ENCODE measurements at regions not wholly inside any gene's neighbourhood (a gene's known extent, or its start where the extent isn't known, plus 50 kb on each side); places are given as distances from the start of the nearest gene placed in this dataset.

DNA sequence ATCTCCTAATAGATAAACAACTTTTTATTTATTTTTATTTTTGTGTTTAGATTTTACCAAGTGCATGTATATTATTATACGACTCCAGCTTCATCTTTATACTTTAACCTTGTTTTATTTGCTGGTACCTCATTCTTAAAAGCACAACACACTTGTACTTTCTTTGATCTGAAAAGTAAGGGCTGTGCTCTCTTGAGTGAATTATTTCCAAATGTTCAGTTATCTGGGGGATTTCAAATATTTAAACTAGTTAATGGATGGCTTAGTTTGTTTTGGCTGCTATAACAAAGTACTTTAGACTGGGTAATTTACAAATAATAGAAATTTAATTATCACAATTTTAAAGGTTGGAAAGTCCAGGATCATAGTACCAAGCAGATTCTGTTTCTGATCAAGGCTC lies 1148.2 kb upstream of the PCDH9 start:
- H3K27ac ChIP-seq: no peak overlapping the region
- H2AFZ ChIP-seq (ENCODE audit: low read depth): no peak overlapping the region

GRCh38 chr13:68375004-68375403 lies 1144.9 kb upstream of the PCDH9 start:
- TF ChIP-seq, protein P1, sequence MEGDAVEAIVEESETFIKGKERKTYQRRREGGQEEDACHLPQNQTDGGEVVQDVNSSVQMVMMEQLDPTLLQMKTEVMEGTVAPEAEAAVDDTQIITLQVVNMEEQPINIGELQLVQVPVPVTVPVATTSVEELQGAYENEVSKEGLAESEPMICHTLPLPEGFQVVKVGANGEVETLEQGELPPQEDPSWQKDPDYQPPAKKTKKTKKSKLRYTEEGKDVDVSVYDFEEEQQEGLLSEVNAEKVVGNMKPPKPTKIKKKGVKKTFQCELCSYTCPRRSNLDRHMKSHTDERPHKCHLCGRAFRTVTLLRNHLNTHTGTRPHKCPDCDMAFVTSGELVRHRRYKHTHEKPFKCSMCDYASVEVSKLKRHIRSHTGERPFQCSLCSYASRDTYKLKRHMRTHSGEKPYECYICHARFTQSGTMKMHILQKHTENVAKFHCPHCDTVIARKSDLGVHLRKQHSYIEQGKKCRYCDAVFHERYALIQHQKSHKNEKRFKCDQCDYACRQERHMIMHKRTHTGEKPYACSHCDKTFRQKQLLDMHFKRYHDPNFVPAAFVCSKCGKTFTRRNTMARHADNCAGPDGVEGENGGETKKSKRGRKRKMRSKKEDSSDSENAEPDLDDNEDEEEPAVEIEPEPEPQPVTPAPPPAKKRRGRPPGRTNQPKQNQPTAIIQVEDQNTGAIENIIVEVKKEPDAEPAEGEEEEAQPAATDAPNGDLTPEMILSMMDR (conservative IDR thresholded peaks at IDR 0.05; ENCODE audit: low read depth, low read length): no peak
- Histone ChIP-seq H4K20me1 (ENCODE audit: insufficient read depth) (no peaks in the 10 kb centered on the region), H2AFZ (ENCODE audit: low read depth) (no peak overlapping the region), H3K79me2 (ENCODE audit: insufficient read depth, low read depth) (no peaks in the 10 kb centered on the region), H3K4me1 (ENCODE audit: low read depth, poor library complexity, severe bottlenecking) (no peaks in the 10 kb centered on the region), H3K27ac (no peak overlapping the region), H3K4me3 (IDR thresholded peaks at IDR 0.05; ENCODE audit: insufficient read depth, low read depth, low read length) (no peak overlapping the region), H3K9ac (no peak overlapping the region), H3K36me3 (ENCODE audit: insufficient read depth) (no peaks in the 10 kb centered on the region), H3K27me3 (ENCODE audit: insufficient read depth, low read depth) (no peaks in the 10 kb centered on the region), H3K4me2 (no peak overlapping the region)

More for the DNA sequence above, 1148.2 kb upstream of the PCDH9 start:
- Histone ChIP-seq H3K4me2 (no peak overlapping the region), H3K79me2 (ENCODE audit: insufficient read depth, low read depth) (no peaks in the 10 kb centered on the region), H4K20me1 (ENCODE audit: insufficient read depth) (no peaks in the 10 kb centered on the region), H3K4me1 (ENCODE audit: low read depth, poor library complexity, severe bottlenecking) (no peaks in the 10 kb centered on the region), H3K27me3 (ENCODE audit: insufficient read depth, low read depth) (no peaks in the 10 kb centered on the region), H3K9ac (no peak overlapping the region), H3K36me3 (ENCODE audit: insufficient read depth) (no peaks in the 10 kb centered on the region), H3K4me3 (IDR thresholded peaks at IDR 0.05; ENCODE audit: insufficient read depth, low read depth, low read length) (no peak overlapping the region)
- TF ChIP-seq, protein P1 (conservative IDR thresholded peaks at IDR 0.05; ENCODE audit: low read depth, low read length): no peak

DNA sequence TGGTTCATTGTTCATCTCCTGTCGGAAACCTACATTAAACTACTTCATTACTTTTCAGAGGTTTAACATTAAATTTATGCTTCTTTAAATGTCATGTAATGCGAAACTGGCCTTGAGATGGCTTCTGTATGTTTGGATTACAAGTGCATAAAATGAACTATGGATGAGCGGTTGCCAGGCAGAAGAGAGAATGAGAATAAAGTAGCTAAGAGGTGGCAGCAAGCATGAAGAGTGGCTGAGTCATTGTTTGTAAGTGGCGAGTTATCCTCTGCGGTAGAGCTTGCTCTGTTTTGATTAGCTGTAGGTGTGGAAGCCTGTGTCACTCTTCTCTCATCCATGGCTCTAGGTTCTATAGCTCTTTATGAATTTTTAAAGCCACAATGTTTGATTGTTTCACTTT lies 1139.6 kb upstream of the PCDH9 start:
- Histone ChIP-seq H3K36me3 (ENCODE audit: insufficient read depth) (no peaks in the 10 kb centered on the region), H3K9ac (no peak overlapping the region), H3K27ac (no peak overlapping the region), H3K27me3 (ENCODE audit: insufficient read depth, low read depth) (no peaks in the 10 kb centered on the region), H3K79me2 (ENCODE audit: insufficient read depth, low read depth) (no peaks in the 10 kb centered on the region), H4K20me1 (ENCODE audit: insufficient read depth) (no peaks in the 10 kb centered on the region), H3K4me1 (ENCODE audit: low read depth, poor library complexity, severe bottlenecking) (no peaks in the 10 kb centered on the region), H3K4me3 (IDR thresholded peaks at IDR 0.05; ENCODE audit: insufficient read depth, low read depth, low read length) (no peak overlapping the region), H2AFZ (ENCODE audit: low read depth) (no peak overlapping the region), H3K4me2 (no peak overlapping the region)
- TF ChIP-seq, protein P1 (conservative IDR thresholded peaks at IDR 0.05; ENCODE audit: low read depth, low read length): no peak

DNA sequence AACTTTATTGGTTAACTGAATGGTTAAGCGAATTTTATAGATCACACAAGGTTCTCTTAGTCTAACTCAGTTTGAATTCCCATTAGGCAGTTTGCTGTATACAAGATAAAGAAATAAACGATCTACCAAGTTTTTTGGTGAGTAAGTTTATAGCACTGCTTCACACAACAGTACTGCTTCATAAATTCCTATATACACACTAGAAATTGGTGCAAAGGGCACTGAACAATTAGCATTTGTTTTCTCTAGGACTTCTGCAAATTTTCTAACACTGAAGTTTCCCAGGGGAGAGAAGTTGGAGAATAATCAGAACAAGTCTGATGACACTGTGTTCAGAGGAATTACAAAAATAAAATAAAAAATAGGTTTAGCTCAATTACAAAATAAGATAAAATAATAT lies 1138.8 kb upstream of the PCDH9 start:
- TF ChIP-seq, protein P1 (conservative IDR thresholded peaks at IDR 0.05; ENCODE audit: low read depth, low read length): no peak
- no peak overlapping the region for H3K4me3 ChIP-seq (IDR thresholded peaks at IDR 0.05; ENCODE audit: insufficient read depth, low read depth, low read length)
- no peak overlapping the region for H3K4me2 ChIP-seq
- no peaks in the 10 kb centered on the region for H4K20me1 ChIP-seq (ENCODE audit: insufficient read depth)
- no peak overlapping the region for H3K9ac ChIP-seq
- no peaks in the 10 kb centered on the region for H3K4me1 ChIP-seq (ENCODE audit: low read depth, poor library complexity, severe bottlenecking)
- H3K79me2 ChIP-seq (ENCODE audit: insufficient read depth, low read depth): no peaks in the 10 kb centered on the region
- H3K36me3 ChIP-seq (ENCODE audit: insufficient read depth): no peaks in the 10 kb centered on the region
- no peak overlapping the region for H3K27ac ChIP-seq
- H3K27me3 ChIP-seq (ENCODE audit: insufficient read depth, low read depth): no peaks in the 10 kb centered on the region
- no peak overlapping the region for H2AFZ ChIP-seq (ENCODE audit: low read depth)
